ENCODE measurements at regions not wholly inside any gene's neighbourhood (a gene's known extent, or its start where the extent isn't known, plus 50 kb on each side); places are given as distances from the start of the nearest gene placed in this dataset.

DNA sequence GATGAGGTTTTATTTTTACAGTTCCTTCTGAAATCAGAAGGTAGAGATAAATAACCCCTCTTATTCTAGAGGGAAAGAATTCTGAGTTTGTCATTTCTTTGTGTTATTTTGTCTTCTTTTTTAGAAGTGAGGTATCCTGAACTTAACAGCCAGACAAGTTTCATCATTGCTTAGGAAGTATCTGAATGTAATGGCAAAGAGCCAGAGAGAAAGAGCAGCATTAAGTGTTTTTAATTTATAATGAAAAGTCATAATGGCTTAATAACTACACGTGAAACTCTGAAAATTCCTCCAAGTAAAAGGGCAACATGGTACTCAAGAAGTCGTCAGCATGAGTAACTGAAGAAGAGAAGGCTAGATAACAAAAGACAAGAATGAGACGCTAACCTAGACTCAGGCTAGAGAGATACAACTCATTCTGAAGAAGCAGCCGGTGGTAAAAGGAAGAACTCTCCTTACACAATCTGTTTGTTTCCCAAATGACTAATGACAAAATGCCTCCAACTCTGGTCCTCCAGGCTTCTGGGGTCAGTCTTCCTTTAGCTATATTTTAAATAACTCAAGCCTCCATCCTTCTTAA, 116.2 kb upstream of the NECTIN3 start:
- no peak overlapping the region for H3K4me3 ChIP-seq (ENCODE audit: low read depth, low read length)
- TF ChIP-seq, protein P1, sequence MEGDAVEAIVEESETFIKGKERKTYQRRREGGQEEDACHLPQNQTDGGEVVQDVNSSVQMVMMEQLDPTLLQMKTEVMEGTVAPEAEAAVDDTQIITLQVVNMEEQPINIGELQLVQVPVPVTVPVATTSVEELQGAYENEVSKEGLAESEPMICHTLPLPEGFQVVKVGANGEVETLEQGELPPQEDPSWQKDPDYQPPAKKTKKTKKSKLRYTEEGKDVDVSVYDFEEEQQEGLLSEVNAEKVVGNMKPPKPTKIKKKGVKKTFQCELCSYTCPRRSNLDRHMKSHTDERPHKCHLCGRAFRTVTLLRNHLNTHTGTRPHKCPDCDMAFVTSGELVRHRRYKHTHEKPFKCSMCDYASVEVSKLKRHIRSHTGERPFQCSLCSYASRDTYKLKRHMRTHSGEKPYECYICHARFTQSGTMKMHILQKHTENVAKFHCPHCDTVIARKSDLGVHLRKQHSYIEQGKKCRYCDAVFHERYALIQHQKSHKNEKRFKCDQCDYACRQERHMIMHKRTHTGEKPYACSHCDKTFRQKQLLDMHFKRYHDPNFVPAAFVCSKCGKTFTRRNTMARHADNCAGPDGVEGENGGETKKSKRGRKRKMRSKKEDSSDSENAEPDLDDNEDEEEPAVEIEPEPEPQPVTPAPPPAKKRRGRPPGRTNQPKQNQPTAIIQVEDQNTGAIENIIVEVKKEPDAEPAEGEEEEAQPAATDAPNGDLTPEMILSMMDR (IDR thresholded peaks at IDR 0.05; ENCODE audit: low read depth, low read length, missing control alignments): no peak
- in situ Hi-C loops (cut with HindIII; ENCODE audit: low sequenced_read_pairs): no loop called here
- DNase-seq (ENCODE audit: low read depth): no peak

DNA sequence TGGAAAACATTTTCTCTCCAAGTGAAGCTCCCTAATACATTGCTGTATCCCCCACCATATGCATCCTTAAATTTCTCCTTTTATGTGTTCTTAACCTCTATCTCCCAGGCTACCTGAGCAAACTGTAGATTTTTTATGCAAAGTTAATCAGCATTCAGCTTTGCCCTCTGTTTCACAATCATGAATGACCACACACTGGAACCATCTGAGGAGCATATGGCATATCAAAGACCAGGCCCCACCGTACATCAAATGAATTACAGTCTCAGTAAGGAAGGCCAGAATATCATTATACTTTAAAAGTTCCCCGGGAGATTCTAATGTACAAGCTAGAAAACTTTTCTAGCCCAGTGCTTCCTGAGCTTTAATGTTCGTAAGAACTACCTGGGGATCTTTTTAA, 115.5 kb upstream of the NECTIN3 start:
- DNase-seq (ENCODE audit: low read depth): no peak
- TF ChIP-seq, protein P1 (IDR thresholded peaks at IDR 0.05; ENCODE audit: low read depth, low read length, missing control alignments): no peak
- H3K4me3 ChIP-seq (ENCODE audit: low read depth, low read length): no peak overlapping the region
- in situ Hi-C loops (cut with HindIII; ENCODE audit: low sequenced_read_pairs): no loop called here

DNA sequence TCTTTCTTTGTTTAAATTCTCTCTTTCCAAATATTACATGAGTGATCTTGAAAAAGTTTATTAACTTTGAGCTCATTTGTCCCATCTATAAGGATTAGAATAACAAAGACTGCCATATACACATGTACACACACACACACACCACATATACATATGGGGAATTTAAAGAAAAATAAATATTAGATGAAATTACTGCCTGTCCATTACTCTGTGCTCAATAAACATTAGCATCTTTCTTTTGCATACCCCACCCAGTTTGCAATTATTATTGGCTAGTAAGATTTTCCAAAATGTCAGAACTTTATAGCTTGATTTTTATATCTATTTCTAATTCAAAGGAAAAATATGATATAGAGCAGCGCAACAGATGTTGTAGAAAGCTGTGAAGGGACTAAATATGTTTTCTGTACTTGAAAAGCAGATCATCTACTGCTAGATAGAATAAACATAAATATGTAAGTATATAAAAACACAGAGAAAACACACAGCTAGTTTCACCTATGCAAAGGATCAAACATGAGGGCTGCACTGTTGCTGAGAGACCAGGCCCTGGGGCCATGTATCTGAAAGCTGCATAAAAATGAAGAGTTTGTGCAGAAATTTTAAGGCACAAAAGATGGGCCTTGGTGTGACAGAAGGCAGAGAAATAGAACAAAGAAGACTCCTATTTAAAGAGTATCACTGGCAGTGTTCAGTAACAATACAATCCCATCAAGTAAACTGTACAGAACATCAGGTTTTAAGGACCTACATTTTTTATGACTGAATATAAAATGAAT, 114.2 kb upstream of the NECTIN3 start:
- TF ChIP-seq, protein P1 (IDR thresholded peaks at IDR 0.05; ENCODE audit: low read depth, low read length, missing control alignments): no peak
- no peak overlapping the region for H3K4me3 ChIP-seq (ENCODE audit: low read depth, low read length)

DNA sequence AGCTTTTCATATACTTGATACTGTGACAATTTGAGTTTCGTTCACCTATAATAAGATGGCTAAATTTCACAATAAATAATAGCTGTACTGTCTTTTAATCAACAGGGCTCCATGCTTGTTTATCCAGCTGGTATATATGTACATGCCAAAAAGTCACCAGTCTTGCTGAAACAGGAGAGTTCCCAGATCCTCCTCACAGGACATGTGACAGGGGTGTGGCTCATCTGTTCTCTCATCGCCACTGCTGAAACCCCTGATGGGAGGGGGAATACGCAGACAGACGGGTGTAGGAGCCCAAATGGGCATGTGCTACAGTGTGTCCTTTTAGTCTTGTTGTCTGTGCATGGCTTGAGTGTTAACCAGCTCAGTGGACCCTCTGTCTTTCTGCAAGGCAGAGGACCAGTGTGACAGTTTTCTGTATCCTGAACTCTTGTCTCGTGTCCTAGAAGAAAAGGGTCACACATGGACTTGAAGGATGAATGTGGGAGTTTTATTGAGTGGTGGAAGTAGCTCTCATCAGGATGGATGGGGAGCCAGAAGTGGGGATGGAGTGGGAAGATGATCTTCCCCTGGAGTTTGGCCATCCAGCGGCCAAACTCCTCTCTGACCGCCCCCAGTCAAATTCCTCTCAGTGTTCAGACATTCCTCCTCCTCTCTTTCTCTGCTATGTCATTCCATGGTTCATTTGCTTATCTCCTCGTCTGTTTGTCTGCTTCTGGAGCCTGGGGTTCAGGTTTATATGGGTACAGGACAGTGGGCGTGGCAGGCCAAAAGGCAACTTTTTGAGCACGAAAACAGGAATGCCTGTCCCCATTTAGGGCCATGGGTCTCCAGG, 113.1 kb upstream of the NECTIN3 start:
- no peak overlapping the region for H3K4me3 ChIP-seq (ENCODE audit: low read depth, low read length)
- no peak for DNase-seq (ENCODE audit: low read depth)
- TF ChIP-seq, protein P1 (IDR thresholded peaks at IDR 0.05; ENCODE audit: low read depth, low read length, missing control alignments): no peak
- in situ Hi-C loops (cut with HindIII; ENCODE audit: low sequenced_read_pairs): no loop called here

More for the DNA sequence above, 114.2 kb upstream of the NECTIN3 start:
- no peak for DNase-seq (ENCODE audit: low read depth)
- in situ Hi-C loops (cut with HindIII; ENCODE audit: low sequenced_read_pairs): no loop called here

DNA sequence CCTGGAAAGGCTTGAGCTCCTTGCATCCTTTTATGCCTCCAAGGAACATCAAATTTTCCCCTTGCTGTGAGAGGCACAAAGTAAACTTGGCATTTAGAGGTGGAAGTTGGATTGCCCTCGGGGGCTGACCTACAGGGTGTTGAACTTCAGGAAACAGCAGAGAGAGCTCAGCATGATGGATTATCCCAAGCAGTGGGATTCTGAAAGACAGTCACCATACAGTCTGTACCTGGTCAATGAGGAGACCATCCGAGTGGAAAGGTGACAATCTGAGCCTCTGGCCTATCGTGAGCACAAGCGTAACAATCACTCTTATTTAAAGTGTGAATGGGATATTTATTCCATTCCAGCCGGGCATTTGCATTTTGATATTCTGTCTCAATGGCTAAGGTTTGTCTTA, 105.6 kb upstream of the NECTIN3 start:
- TF ChIP-seq, protein P1 (IDR thresholded peaks at IDR 0.05; ENCODE audit: low read depth, low read length, missing control alignments): no peak
- DNase-seq (ENCODE audit: low read depth): no peak
- H3K4me3 ChIP-seq (ENCODE audit: low read depth, low read length): no peak overlapping the region
- in situ Hi-C loops (cut with HindIII; ENCODE audit: low sequenced_read_pairs): no loop called here

DNA sequence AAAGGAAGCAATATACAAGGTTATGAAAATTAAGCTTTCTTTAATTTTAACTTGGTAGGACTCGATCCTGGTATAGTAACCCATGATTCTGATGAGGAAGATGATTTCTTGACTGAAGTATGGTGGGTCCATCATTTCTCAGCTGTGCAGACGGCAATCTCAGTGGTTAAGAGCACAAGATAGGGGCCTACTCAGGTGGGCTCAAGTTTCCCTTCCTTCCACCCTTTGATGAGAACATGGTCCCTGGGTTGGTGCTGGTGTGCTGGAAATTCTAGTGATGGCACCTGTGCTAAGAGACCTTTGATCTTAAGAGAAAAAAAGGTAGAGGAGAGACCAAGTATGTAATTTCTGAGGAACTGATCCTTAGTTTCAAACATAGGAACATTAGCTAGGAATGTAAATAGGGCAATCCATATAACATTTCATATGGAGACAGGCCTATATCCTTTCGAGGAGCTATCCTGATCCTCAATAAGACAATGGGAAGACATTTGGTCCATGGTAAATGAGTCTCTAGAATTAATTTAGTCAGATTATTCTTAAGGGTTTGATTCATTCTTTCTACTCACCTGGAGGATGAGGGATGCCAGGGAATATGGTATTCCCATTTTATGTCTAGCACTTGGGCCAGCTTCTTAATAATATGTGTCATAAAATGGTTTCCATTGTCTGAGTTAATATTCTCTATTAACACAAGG, 104.5 kb upstream of the NECTIN3 start:
- in situ Hi-C loops (cut with HindIII; ENCODE audit: low sequenced_read_pairs): no loop called here
- H3K4me3 ChIP-seq (ENCODE audit: low read depth, low read length): no peak overlapping the region
- DNase-seq (ENCODE audit: low read depth): no peak
- TF ChIP-seq, protein P1 (IDR thresholded peaks at IDR 0.05; ENCODE audit: low read depth, low read length, missing control alignments): no peak

Data from astrocyte of the cerebellum (primary cell).